SK-N-SH (cell line): ENCODE measurements at regions not wholly inside any gene's neighbourhood (a gene's known extent, or its start where the extent isn't known, plus 50 kb on each side); places are given as distances from the start of the nearest gene placed in this dataset.

ENCODE experiments used
- CTCF ChIA-PET: fragments of 300-600, 350-600 bp; formaldehyde crosslinking; extraction: SDS; loops from one replicate; lab custom pipeline; 2021; lab: Yijun Ruan, JAX
- POLR2A ChIA-PET: fragments of 350-600 bp; sonication (Branson Sonifier 250); formaldehyde crosslinking; extraction: SDS; loops from one replicate; lab custom pipeline; 2020; ENCODE audit warnings: antibody characterized with exemption, inconsistent platforms; lab: Yijun Ruan, JAX
- DNase-seq: peaks from one replicate; pipeline ENCODE4 v3.0.0; 2012
- H2AFZ ChIP-seq: fragments of 200-600 bp; sonication (generic); 2 replicates; pipeline ENCODE4 v1.8.1; 2016; ENCODE audit warnings: antibody characterized with exemption, mild to moderate bottlenecking, low read depth
- H3F3A ChIP-seq: fragments of 200-600 bp; sonication (generic); replicated peaks from 2 replicates; pipeline ENCODE3; 2016; ENCODE audit warnings: antibody characterized with exemption, mild to moderate bottlenecking; ENCODE audit not compliant: insufficient read depth
- H3K27ac ChIP-seq, 2 experiments: fragments of 200-500 bp in 1 of 2; fragments of 200-600 bp in 1 of 2; sonication (Bioruptor generic) in 1 of 2; sonication (generic), shearing (Covaris generic) in 1 of 2; 2 replicates each; pipeline versions ENCODE4 v1.5.1 to v1.6.1; 2014 to 2016; ENCODE audit warnings: low read depth in 2 of 2, inconsistent platforms in 1 of 2, low read length in 1 of 2, mild to moderate bottlenecking in 1 of 2, mixed read lengths in 1 of 2
- H3K27me3 ChIP-seq: fragments of 200-600 bp; sonication (generic), shearing (Covaris generic); 2 replicates; pipeline ENCODE4 v1.6.1; 2016; ENCODE audit warnings: mixed run types; ENCODE audit not compliant: insufficient read depth
- H3K36me3 ChIP-seq, 2 experiments: fragments of 200-500 bp in 1 of 2; fragments of 200-600 bp in 1 of 2; sonication (Bioruptor generic) in 1 of 2; sonication (generic) in 1 of 2; replicated peaks in 1 of 2; 2 replicates each; pipeline versions ENCODE3 to v1.5.1; 2014 to 2016; ENCODE audit warnings: low read length in 1 of 2, mild to moderate bottlenecking in 1 of 2; ENCODE audit not compliant: insufficient read depth in 2 of 2, control insufficient read depth in 1 of 2
- H3K4me1 ChIP-seq, 2 experiments: fragments of 200-500 bp in 1 of 2; fragments of 200-600 bp in 1 of 2; sonication (Bioruptor generic) in 1 of 2; sonication (generic), shearing (Covaris generic) in 1 of 2; 2 replicates each; pipeline versions ENCODE4 v1.5.1 to v1.6.1; 2014 to 2016; ENCODE audit warnings: low read depth in 1 of 2, low read length in 1 of 2, mixed run types in 1 of 2; ENCODE audit not compliant: insufficient read depth in 2 of 2, control insufficient read depth in 1 of 2
- H3K4me2 ChIP-seq: fragments of 200-600 bp; sonication (generic), shearing (Covaris generic); 2 replicates; pipeline ENCODE4 v1.6.1; 2017; ENCODE audit warnings: mixed run types
- H3K4me3 ChIP-seq, 2 experiments: fragments of 200-500 bp in 1 of 2; fragments of 200-600 bp in 1 of 2; sonication (Bioruptor generic) in 1 of 2; sonication (generic), shearing (Covaris generic) in 1 of 2; 2 replicates each; pipeline versions ENCODE4 v1.5.1 to v1.8.1; 2014 to 2016; ENCODE audit warnings: low read depth in 2 of 2, inconsistent platforms in 1 of 2, low read length in 1 of 2, mild to moderate bottlenecking in 1 of 2, mixed read lengths in 1 of 2, moderate library complexity in 1 of 2
- H3K79me2 ChIP-seq: fragments of 200-600 bp; sonication (generic); 2 replicates; pipeline ENCODE4 v1.8.1; 2017; ENCODE audit warnings: mild to moderate bottlenecking; ENCODE audit not compliant: insufficient read depth
- H3K9ac ChIP-seq: fragments of 200-600 bp; sonication (generic); 2 replicates; pipeline ENCODE4 v1.6.1; 2017; ENCODE audit warnings: mixed run types
- H3K9me2 ChIP-seq: fragments of 200-600 bp; sonication (generic); 2 replicates; pipeline ENCODE4 v1.6.1; 2017; ENCODE audit warnings: mixed run types
- H3K9me3 ChIP-seq: fragments of 200-600 bp; sonication (generic); 2 replicates; pipeline ENCODE4 v1.6.1; 2017; ENCODE audit warnings: mixed run types, mild to moderate bottlenecking, moderate library complexity
- H4K20me1 ChIP-seq: fragments of 200-600 bp; sonication (generic); 2 replicates; pipeline ENCODE4 v1.6.1; 2017; ENCODE audit warnings: mild to moderate bottlenecking, mixed run types; ENCODE audit not compliant: insufficient read depth
- EP300 ChIP-seq, 2 experiments: IDR thresholded peaks; 2 replicates each; pipeline versions ENCODE4 v1.4.0 to v1.6.1; 2012; ENCODE audit warnings: borderline replicate concordance in 1 of 2, low read depth in 1 of 2, low read length in 1 of 2
- NFIC ChIP-seq: IDR thresholded peaks from 2 replicates; pipeline ENCODE4 v1.4.0; 2012; ENCODE audit warnings: borderline replicate concordance
- WGBS: methylation state at CpG from one replicate; pipeline ENCODE4 v1.1.6; 2017; ENCODE audit warnings: low lambda C conversion rate; 5-methylcytosine and 5-hydroxymethylcytosine counted together
- TF ChIP-seq, protein P1 (sequence below): IDR thresholded peaks from 2 replicates; pipeline ENCODE4 v1.6.1; 2012; ENCODE audit warnings: mild to moderate bottlenecking, low read depth, low read length, moderate library complexity
- TF ChIP-seq, protein P2 (sequence below): fragments of 200-600 bp; sonication (generic); IDR thresholded peaks from 2 replicates; pipeline ENCODE4 v1.6.1; 2017; ENCODE audit warnings: antibody characterized with exemption, mild to moderate bottlenecking, moderate library complexity
- TF ChIP-seq, protein P3 (sequence below): IDR thresholded peaks from 2 replicates; pipeline ENCODE4; 2012

DNA sequence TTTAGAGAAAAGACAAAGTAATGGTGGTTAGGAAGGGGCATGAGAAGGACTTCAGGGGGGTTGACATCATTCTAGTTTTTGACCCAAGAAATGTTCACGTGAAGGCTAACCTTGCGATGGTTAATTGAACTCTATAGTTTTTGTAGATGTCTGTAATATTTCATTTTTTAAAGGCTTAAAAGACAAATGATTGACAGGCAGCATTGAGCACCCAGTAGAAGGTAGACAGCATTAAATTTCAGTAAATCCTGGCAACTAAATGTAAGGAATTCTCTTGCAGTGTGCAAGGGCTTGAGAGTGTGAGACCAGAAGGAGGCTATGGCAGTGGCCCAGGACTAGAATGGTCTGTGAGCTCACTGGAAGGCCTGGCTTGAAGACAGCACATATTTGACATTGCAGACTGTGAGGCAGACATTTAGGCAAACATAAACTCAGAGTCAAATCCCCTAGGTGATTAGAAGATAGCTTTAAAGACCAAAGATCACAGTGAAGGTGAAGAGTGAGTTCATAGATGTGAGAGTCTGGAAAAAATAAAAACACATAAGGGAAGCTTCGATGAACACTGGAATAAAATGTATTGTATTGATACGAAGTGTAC is 100.1 kb upstream of the MAP4K4 start:
- ChIA-PET CTCF (no interaction called here), POLR2A (no interaction called here)
- Histone ChIP-seq H3K4me2 (no peak overlapping the region), H3K79me2 (no peaks in the 10 kb centered on the region), H3K9me2 (no peaks in the 10 kb centered on the region), H3K27me3 (no peaks in the 10 kb centered on the region), H3K27ac (no peak overlapping the region), H3K9ac (no peak overlapping the region), H3K4me3 (no peak overlapping the region), H3K9me3 (no peaks in the 10 kb centered on the region), H3K36me3 (no peaks in the 10 kb centered on the region), H3K4me1 (no peaks in the 10 kb centered on the region), H2AFZ (no peak overlapping the region), H3F3A (no peaks in the 10 kb centered on the region), H4K20me1 (no peaks in the 10 kb centered on the region)
- TF ChIP-seq EP300 (IDR thresholded peaks at IDR 0.05; ENCODE audit: borderline replicate concordance in 1 of 2, low read depth in 1 of 2, low read length in 1 of 2): no peak
- TF ChIP-seq, protein P1, sequence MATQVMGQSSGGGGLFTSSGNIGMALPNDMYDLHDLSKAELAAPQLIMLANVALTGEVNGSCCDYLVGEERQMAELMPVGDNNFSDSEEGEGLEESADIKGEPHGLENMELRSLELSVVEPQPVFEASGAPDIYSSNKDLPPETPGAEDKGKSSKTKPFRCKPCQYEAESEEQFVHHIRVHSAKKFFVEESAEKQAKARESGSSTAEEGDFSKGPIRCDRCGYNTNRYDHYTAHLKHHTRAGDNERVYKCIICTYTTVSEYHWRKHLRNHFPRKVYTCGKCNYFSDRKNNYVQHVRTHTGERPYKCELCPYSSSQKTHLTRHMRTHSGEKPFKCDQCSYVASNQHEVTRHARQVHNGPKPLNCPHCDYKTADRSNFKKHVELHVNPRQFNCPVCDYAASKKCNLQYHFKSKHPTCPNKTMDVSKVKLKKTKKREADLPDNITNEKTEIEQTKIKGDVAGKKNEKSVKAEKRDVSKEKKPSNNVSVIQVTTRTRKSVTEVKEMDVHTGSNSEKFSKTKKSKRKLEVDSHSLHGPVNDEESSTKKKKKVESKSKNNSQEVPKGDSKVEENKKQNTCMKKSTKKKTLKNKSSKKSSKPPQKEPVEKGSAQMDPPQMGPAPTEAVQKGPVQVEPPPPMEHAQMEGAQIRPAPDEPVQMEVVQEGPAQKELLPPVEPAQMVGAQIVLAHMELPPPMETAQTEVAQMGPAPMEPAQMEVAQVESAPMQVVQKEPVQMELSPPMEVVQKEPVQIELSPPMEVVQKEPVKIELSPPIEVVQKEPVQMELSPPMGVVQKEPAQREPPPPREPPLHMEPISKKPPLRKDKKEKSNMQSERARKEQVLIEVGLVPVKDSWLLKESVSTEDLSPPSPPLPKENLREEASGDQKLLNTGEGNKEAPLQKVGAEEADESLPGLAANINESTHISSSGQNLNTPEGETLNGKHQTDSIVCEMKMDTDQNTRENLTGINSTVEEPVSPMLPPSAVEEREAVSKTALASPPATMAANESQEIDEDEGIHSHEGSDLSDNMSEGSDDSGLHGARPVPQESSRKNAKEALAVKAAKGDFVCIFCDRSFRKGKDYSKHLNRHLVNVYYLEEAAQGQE: no peak
- 85% methylated on average over 4 of the region's 4 CpGs for WGBS
- DNase-seq: no peak

DNA sequence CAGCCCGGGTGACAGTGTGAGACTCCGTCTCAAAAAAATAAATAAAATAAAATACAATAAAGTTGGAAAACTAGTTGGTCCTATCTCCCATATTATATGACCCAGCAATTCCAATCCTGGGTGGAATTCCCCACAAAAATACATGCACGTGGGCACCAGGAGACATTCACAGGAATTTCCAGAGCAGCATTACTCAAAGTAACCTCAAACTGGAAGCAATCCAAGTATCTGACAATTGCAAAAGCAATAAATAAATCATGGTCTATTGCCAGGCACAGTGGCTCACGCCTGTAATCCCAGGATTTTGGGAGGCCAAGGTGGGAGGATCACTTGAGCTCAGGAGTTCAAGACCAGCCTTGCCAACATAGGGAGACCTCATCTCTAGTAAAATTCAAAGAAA is 101.2 kb upstream of the MAP4K4 start:
- ChIA-PET POLR2A (no interaction called here), CTCF (no interaction called here)
- Histone ChIP-seq H3K4me1 (no peaks in the 10 kb centered on the region), H3K79me2 (no peaks in the 10 kb centered on the region), H3F3A (no peaks in the 10 kb centered on the region), H3K9me2 (no peaks in the 10 kb centered on the region), H2AFZ (no peak overlapping the region), H4K20me1 (no peaks in the 10 kb centered on the region), H3K4me3 (no peak overlapping the region), H3K9ac (no peak overlapping the region), H3K27me3 (no peaks in the 10 kb centered on the region), H3K4me2 (no peak overlapping the region), H3K36me3 (no peaks in the 10 kb centered on the region), H3K27ac (no peak overlapping the region), H3K9me3 (no peaks in the 10 kb centered on the region)
- 59% methylated on average over 4 of the region's 4 CpGs for WGBS
- TF ChIP-seq, protein P2, sequence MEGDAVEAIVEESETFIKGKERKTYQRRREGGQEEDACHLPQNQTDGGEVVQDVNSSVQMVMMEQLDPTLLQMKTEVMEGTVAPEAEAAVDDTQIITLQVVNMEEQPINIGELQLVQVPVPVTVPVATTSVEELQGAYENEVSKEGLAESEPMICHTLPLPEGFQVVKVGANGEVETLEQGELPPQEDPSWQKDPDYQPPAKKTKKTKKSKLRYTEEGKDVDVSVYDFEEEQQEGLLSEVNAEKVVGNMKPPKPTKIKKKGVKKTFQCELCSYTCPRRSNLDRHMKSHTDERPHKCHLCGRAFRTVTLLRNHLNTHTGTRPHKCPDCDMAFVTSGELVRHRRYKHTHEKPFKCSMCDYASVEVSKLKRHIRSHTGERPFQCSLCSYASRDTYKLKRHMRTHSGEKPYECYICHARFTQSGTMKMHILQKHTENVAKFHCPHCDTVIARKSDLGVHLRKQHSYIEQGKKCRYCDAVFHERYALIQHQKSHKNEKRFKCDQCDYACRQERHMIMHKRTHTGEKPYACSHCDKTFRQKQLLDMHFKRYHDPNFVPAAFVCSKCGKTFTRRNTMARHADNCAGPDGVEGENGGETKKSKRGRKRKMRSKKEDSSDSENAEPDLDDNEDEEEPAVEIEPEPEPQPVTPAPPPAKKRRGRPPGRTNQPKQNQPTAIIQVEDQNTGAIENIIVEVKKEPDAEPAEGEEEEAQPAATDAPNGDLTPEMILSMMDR: no peak
- TF ChIP-seq, protein P3, sequence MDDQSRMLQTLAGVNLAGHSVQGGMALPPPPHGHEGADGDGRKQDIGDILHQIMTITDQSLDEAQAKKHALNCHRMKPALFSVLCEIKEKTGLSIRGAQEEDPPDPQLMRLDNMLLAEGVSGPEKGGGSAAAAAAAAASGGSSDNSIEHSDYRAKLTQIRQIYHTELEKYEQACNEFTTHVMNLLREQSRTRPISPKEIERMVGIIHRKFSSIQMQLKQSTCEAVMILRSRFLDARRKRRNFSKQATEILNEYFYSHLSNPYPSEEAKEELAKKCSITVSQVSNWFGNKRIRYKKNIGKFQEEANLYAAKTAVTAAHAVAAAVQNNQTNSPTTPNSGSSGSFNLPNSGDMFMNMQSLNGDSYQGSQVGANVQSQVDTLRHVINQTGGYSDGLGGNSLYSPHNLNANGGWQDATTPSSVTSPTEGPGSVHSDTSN: peak; percentile 69
- TF ChIP-seq NFIC: peak; percentile 61; the same call in 1 of the 2 replicates
- DNase-seq: no peak
